DND-41 (cell line): ENCODE measurements at regions not wholly inside any gene's neighbourhood (a gene's known extent, or its start where the extent isn't known, plus 50 kb on each side); places are given as distances from the start of the nearest gene placed in this dataset.

Experiments
- ATAC-seq: fragments of 200-7000 bp; cut with Tn5 transposase; 3 replicates; pipeline ENCODE4 v1.9.1; 2021; ENCODE audit warnings: low read depth; ENCODE audit not compliant: insufficient read depth
- DNase-seq: peaks from one replicate; pipeline ENCODE4 v3.0.0-alpha.2; 2020
- H2AFZ ChIP-seq: 2 replicates; pipeline ENCODE4 v1.6.0; 2012; ENCODE audit warnings: low read depth, low read length
- H3K27ac ChIP-seq: 2 replicates; pipeline ENCODE4 v1.5.1; 2012; ENCODE audit warnings: low read length, inconsistent platforms
- H3K27me3 ChIP-seq: fragments of 200-600 bp; sonication (generic); 2 replicates; pipeline ENCODE4 v1.6.0; 2012; ENCODE audit warnings: low read length, mild to moderate bottlenecking, inconsistent platforms; ENCODE audit not compliant: insufficient read depth, poor library complexity
- H3K36me3 ChIP-seq: 2 replicates; pipeline ENCODE4 v1.5.1; 2012; ENCODE audit warnings: low read length, inconsistent platforms; ENCODE audit not compliant: insufficient read depth
- H3K4me1 ChIP-seq: 2 replicates; pipeline ENCODE4 v1.5.1; 2012; ENCODE audit warnings: mild to moderate bottlenecking, low read length; ENCODE audit not compliant: insufficient read depth
- H3K4me2 ChIP-seq: 2 replicates; pipeline ENCODE4 v1.6.0; 2012; ENCODE audit warnings: mild to moderate bottlenecking, moderate library complexity, low read length, inconsistent platforms; ENCODE audit not compliant: insufficient read depth
- H3K4me3 ChIP-seq, 2 experiments: fragments of 200-600 bp in 1 of 2; shearing (Covaris generic) in 1 of 2; 2 replicates each; pipeline ENCODE4 v1.5.1; 2012 to 2016; ENCODE audit warnings: inconsistent platforms in 2 of 2, low read length in 2 of 2, mild to moderate bottlenecking in 2 of 2, low read depth in 1 of 2, moderate library complexity in 1 of 2
- H3K79me2 ChIP-seq: 2 replicates; pipeline ENCODE4 v1.6.0; 2012; ENCODE audit warnings: low read length, inconsistent platforms; ENCODE audit not compliant: insufficient read depth
- H3K9ac ChIP-seq: 2 replicates; pipeline ENCODE4 v1.6.0; 2012; ENCODE audit warnings: low read depth, mild to moderate bottlenecking, inconsistent platforms, low read length, moderate library complexity
- H3K9me3 ChIP-seq: 2 replicates; pipeline ENCODE4 v1.5.1; 2012; ENCODE audit warnings: low read length, moderate library complexity, mild to moderate bottlenecking, inconsistent platforms; ENCODE audit not compliant: insufficient read depth, severe bottlenecking
- H4K20me1 ChIP-seq: 2 replicates; pipeline ENCODE4 v1.6.0; 2012; ENCODE audit warnings: low read length; ENCODE audit not compliant: insufficient read depth
- CTCF ChIP-seq: IDR thresholded peaks from 2 replicates; pipeline ENCODE4 v1.5.1; 2012; ENCODE audit warnings: borderline replicate concordance, low read length, moderate library complexity, mild to moderate bottlenecking; ENCODE audit not compliant: poor library complexity, severe bottlenecking; ENCODE audit errors: extremely low read depth
- EZH2 ChIP-seq: IDR thresholded peaks from 3 replicates; pipeline ENCODE4 v1.6.1; 2012; ENCODE audit warnings: borderline replicate concordance, low read depth, mild to moderate bottlenecking, moderate library complexity, low read length, inconsistent platforms; ENCODE audit not compliant: severe bottlenecking

- H3K27ac ChIP-seq, result no peak overlapping the region
Observed at GRCh38 chr14:44783901-44784300, 177.8 kb downstream of the KLHL28 start.

GRCh38 chr14:44782775-44783238 lies 178.9 kb downstream of the KLHL28 start:
- no peak overlapping the region for H2AFZ ChIP-seq
- H3K36me3 ChIP-seq, result no peaks in the 10 kb centered on the region
- H3K9ac ChIP-seq, result no peak overlapping the region
- no peak overlapping the region for H3K4me3 ChIP-seq
- H3K79me2 ChIP-seq, result no peaks in the 10 kb centered on the region
- no peaks in the 10 kb centered on the region for H3K4me1 ChIP-seq
- no peak overlapping the region for H3K27ac ChIP-seq
- ATAC-seq, result no peak
- no peaks in the 10 kb centered on the region for H3K9me3 ChIP-seq
- no peaks in the 10 kb centered on the region for H4K20me1 ChIP-seq
- no peaks in the 10 kb centered on the region for H3K27me3 ChIP-seq
- TF ChIP-seq CTCF (no peak), EZH2 (no peak)
- no peak for DNase-seq
- no peak overlapping the region for H3K4me2 ChIP-seq

More at GRCh38 chr14:44783901-44784300, 177.8 kb downstream of the KLHL28 start:
- no peak for TF ChIP-seq CTCF
- no peak for TF ChIP-seq EZH2
- Histone ChIP-seq H3K4me1 (no peaks in the 10 kb centered on the region), H3K9ac (no peak overlapping the region), H2AFZ (no peak overlapping the region), H3K9me3 (no peaks in the 10 kb centered on the region), H3K4me2 (no peak overlapping the region), H3K4me3 (no peak overlapping the region), H4K20me1 (no peaks in the 10 kb centered on the region), H3K36me3 (no peaks in the 10 kb centered on the region), H3K27me3 (no peaks in the 10 kb centered on the region), H3K79me2 (no peaks in the 10 kb centered on the region)
- no peak for ATAC-seq
- DNase-seq, result no peak

GRCh38 chr14:44780989-44781388 lies 180.8 kb downstream of the KLHL28 start:
- DNase-seq (no peak), ATAC-seq (no peak)
- H4K20me1 ChIP-seq, result no peaks in the 10 kb centered on the region
- no peak overlapping the region for H3K4me3 ChIP-seq
- no peak overlapping the region for H3K27ac ChIP-seq
- H2AFZ ChIP-seq, result no peak overlapping the region
- no peak overlapping the region for H3K4me2 ChIP-seq
- no peaks in the 10 kb centered on the region for H3K27me3 ChIP-seq
- no peaks in the 10 kb centered on the region for H3K36me3 ChIP-seq
- no peak overlapping the region for H3K9ac ChIP-seq
- TF ChIP-seq CTCF (no peak), EZH2 (no peak)
- no peaks in the 10 kb centered on the region for H3K4me1 ChIP-seq
- no peaks in the 10 kb centered on the region for H3K79me2 ChIP-seq
- H3K9me3 ChIP-seq, result no peaks in the 10 kb centered on the region

GRCh38 chr14:44778604-44779003 lies 183.1 kb downstream of the KLHL28 start:
- Histone ChIP-seq H3K9me3 (no peaks in the 10 kb centered on the region), H3K27ac (no peak overlapping the region), H3K4me1 (no peaks in the 10 kb centered on the region), H3K4me2 (no peak overlapping the region), H3K27me3 (peaks cover 6% of the 10 kb centered on the region), H2AFZ (no peak overlapping the region), H3K9ac (no peak overlapping the region), H4K20me1 (no peaks in the 10 kb centered on the region), H3K4me3 (no peak overlapping the region), H3K36me3 (no peaks in the 10 kb centered on the region), H3K79me2 (no peaks in the 10 kb centered on the region)
- DNase-seq, result no peak
- TF ChIP-seq EZH2 (no peak), CTCF (no peak)
- no peak for ATAC-seq
